Kidney epithelial cell (primary cell): ENCODE measurements at regions not wholly inside any gene's neighbourhood (a gene's known extent, or its start where the extent isn't known, plus 50 kb on each side); places are given as distances from the start of the nearest gene placed in this dataset.

ENCODE experiments used
- DNase-seq: peaks from one replicate; pipeline ENCODE4 v3.0.0-alpha.2; 2010; ENCODE audit warnings: low read depth
- H3K27me3 ChIP-seq: 2 replicates; pipeline ENCODE4 v1.6.0; 2011; ENCODE audit warnings: low read length; ENCODE audit not compliant: control insufficient read depth, insufficient read depth
- H3K36me3 ChIP-seq: 2 replicates; pipeline ENCODE4 v1.5.1; 2011; ENCODE audit warnings: low read length; ENCODE audit not compliant: control insufficient read depth, insufficient read depth
- H3K4me3 ChIP-seq: 2 replicates; pipeline ENCODE4 v1.5.1; 2011; ENCODE audit warnings: low read depth, mild to moderate bottlenecking, control low read depth, low read length
- CTCF ChIP-seq: IDR thresholded peaks from 2 replicates; pipeline ENCODE4 v1.5.1; 2011; ENCODE audit warnings: mild to moderate bottlenecking, moderate library complexity, low read length, control low read depth, inconsistent platforms; ENCODE audit not compliant: insufficient read depth, poor library complexity, severe bottlenecking

GRCh38 chr16:13315642-13316427 lies 414.4 kb downstream of the SHISA9 start:
- no peak for TF ChIP-seq CTCF
- peak; percentile 79 for DNase-seq
- no peaks in the 10 kb centered on the region for H3K36me3 ChIP-seq
- H3K4me3 ChIP-seq = no peak overlapping the region
- H3K27me3 ChIP-seq = no peaks in the 10 kb centered on the region

GRCh38 chr16:13322336-13322735 lies 420.9 kb downstream of the SHISA9 start:
- Histone ChIP-seq H3K27me3 (no peaks in the 10 kb centered on the region), H3K36me3 (no peaks in the 10 kb centered on the region), H3K4me3 (no peak overlapping the region)
- TF ChIP-seq CTCF = no peak
- no peak for DNase-seq

GRCh38 chr16:13324851-13325250 lies 423.5 kb downstream of the SHISA9 start:
- H3K27me3 ChIP-seq = no peaks in the 10 kb centered on the region
- no peaks in the 10 kb centered on the region for H3K36me3 ChIP-seq
- TF ChIP-seq CTCF = no peak
- H3K4me3 ChIP-seq = no peak overlapping the region
- DNase-seq = no peak

- TF ChIP-seq CTCF = no peak
- Histone ChIP-seq H3K36me3 (no peaks in the 10 kb centered on the region), H3K4me3 (no peak overlapping the region), H3K27me3 (no peaks in the 10 kb centered on the region)
- no peak for DNase-seq
These were observed 424.0 kb downstream of the SHISA9 start for GRCh38 chr16:13325396-13325795.

GRCh38 chr16:13331918-13332317 lies 430.5 kb downstream of the SHISA9 start:
- DNase-seq = no peak
- Histone ChIP-seq H3K36me3 (no peaks in the 10 kb centered on the region), H3K27me3 (no peaks in the 10 kb centered on the region), H3K4me3 (no peak overlapping the region)
- no peak for TF ChIP-seq CTCF

GRCh38 chr16:13332713-13333255 lies 431.4 kb downstream of the SHISA9 start:
- TF ChIP-seq CTCF = no peak
- Histone ChIP-seq H3K36me3 (no peaks in the 10 kb centered on the region), H3K27me3 (no peaks in the 10 kb centered on the region), H3K4me3 (no peak overlapping the region)
- no peak for DNase-seq
